Keratinocyte (primary cell): ENCODE measurements at regions not wholly inside any gene's neighbourhood (a gene's known extent, or its start where the extent isn't known, plus 50 kb on each side); places are given as distances from the start of the nearest gene placed in this dataset.

ENCODE experiments used
- DNase-seq: peaks from one replicate; pipeline ENCODE4 v3.0.0-alpha.2; 2011; ENCODE audit warnings: low read depth, missing footprints, low spot score
- FAIRE-seq: peaks from 2 replicates; lab custom pipeline; 2011; peaks lifted over from hg19 to GRCh38; lab: Jason Lieb, UNC
- H2AFZ ChIP-seq: 2 replicates; pipeline ENCODE4 v1.6.0; 2012; ENCODE audit warnings: low read length, control low read depth, inconsistent platforms; ENCODE audit not compliant: control insufficient read depth
- H3K27ac ChIP-seq: 2 replicates; pipeline ENCODE4 v1.5.1; 2011; ENCODE audit warnings: low read length; ENCODE audit not compliant: control insufficient read depth, insufficient read depth
- H3K27me3 ChIP-seq: 3 replicates; pipeline ENCODE4 v1.6.0; 2011; ENCODE audit warnings: low read length; ENCODE audit not compliant: control insufficient read depth, insufficient read depth; ENCODE audit errors: extremely low read depth
- H3K36me3 ChIP-seq, 2 experiments: 2 replicates in 1 of 2; 3 replicates in 1 of 2; pipeline ENCODE4 v1.5.1; 2011; ENCODE audit warnings: low read length in 2 of 2, mild to moderate bottlenecking in 1 of 2; ENCODE audit not compliant: control insufficient read depth in 2 of 2, insufficient read depth in 2 of 2; ENCODE audit errors: extremely low read depth in 1 of 2
- H3K4me1 ChIP-seq: 3 replicates; pipeline ENCODE4 v1.5.1; 2011; ENCODE audit warnings: low read length; ENCODE audit not compliant: control insufficient read depth, insufficient read depth; ENCODE audit errors: extremely low read depth
- H3K4me2 ChIP-seq: 3 replicates; pipeline ENCODE4 v1.6.0; 2011; ENCODE audit warnings: low read depth, low read length; ENCODE audit not compliant: control insufficient read depth, insufficient read depth; ENCODE audit errors: extremely low read depth
- H3K4me3 ChIP-seq, 3 experiments: fragments of 200-600 bp in 1 of 3; sonication (generic) in 1 of 3; 2 replicates in 2 of 3; 3 replicates in 1 of 3; pipeline ENCODE4 v1.5.1; 2011 to 2016; ENCODE audit warnings: low read length in 3 of 3, mild to moderate bottlenecking in 3 of 3, control low read depth in 2 of 3, inconsistent platforms in 1 of 3, low read depth in 1 of 3, mixed read lengths in 1 of 3, mixed run types in 1 of 3, moderate library complexity in 1 of 3; ENCODE audit not compliant: control insufficient read depth in 2 of 3, insufficient read depth in 2 of 3; ENCODE audit errors: extremely low read depth in 1 of 3
- H3K79me2 ChIP-seq: 2 replicates; pipeline ENCODE4 v1.6.0; 2012; ENCODE audit warnings: low read length; ENCODE audit not compliant: control insufficient read depth, insufficient read depth
- H3K9ac ChIP-seq: 3 replicates; pipeline ENCODE4 v1.6.0; 2011; ENCODE audit warnings: low read length; ENCODE audit not compliant: control insufficient read depth, insufficient read depth; ENCODE audit errors: extremely low read depth
- H3K9me1 ChIP-seq: 3 replicates; pipeline ENCODE4 v1.6.0; 2011; ENCODE audit warnings: low read length; ENCODE audit not compliant: control insufficient read depth, insufficient read depth; ENCODE audit errors: extremely low read depth
- H3K9me3 ChIP-seq: 2 replicates; pipeline ENCODE4 v1.5.1; 2012; ENCODE audit warnings: low read depth, low read length; ENCODE audit not compliant: control insufficient read depth
- H4K20me1 ChIP-seq: 3 replicates; pipeline ENCODE4 v1.6.0; 2011; ENCODE audit warnings: low read length; ENCODE audit not compliant: control insufficient read depth, insufficient read depth; ENCODE audit errors: extremely low read depth
- EZH2 ChIP-seq: IDR thresholded peaks from one replicate; pipeline ENCODE4 v1.6.1; 2012; ENCODE audit warnings: inconsistent platforms, mild to moderate bottlenecking, low read length, moderate library complexity
- dilution Hi-C: fragments of 300-500 bp; cut with MboI; formaldehyde crosslinking; loops from one replicate; pipeline ENCODE4 v1.7.0; 2020; ENCODE audit warnings: low sequenced_read_pairs; ENCODE audit not compliant: extremely low pct_ligation_motif_present
- TF ChIP-seq, protein P1 (sequence below), 3 experiments: IDR thresholded peaks in 1 of 3; conservative IDR thresholded peaks in 1 of 3; optimal IDR thresholded peaks in 1 of 3; 2 replicates in 2 of 3; 3 replicates in 1 of 3; pipeline versions ENCODE3 to v1.5.1; 2011; ENCODE audit warnings: low read length in 3 of 3, mild to moderate bottlenecking in 3 of 3, moderate library complexity in 2 of 3, control low read depth in 1 of 3, inconsistent platforms in 1 of 3; ENCODE audit not compliant: insufficient read depth in 2 of 3; ENCODE audit errors: extremely low read depth in 1 of 3

DNA sequence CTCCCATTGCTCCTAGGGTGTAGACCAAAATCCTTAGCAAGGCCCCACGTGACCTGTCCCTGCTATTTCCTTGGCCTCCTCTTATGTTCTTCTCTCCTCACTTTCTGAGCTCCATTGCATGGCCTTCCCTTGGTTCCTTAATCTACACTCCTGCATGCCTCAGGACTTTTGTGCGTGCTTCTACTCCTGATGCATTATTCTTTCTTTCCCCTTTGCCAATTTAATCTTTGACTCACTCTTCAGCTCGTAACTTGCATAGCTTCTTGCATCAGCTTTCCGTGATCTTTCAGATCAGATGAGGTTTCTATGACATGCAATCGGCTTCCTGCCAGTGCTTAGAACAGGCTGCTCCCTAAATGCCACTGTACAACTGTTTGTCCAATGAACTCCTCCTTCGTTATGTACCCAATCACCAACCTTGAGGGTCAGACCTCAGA lies 261.6 kb upstream of the CADM1 start:
- DNase-seq (peak; percentile 48), FAIRE-seq (peak; percentile 96)
- H4K20me1 ChIP-seq, result no peaks in the 10 kb centered on the region
- no peak overlapping the region for H3K4me3 ChIP-seq
- H3K9me3 ChIP-seq, result no peaks in the 10 kb centered on the region
- H3K27me3 ChIP-seq, result no peaks in the 10 kb centered on the region
- peak overlapping the region; percentile 43 for H3K4me2 ChIP-seq
- H3K36me3 ChIP-seq, result no peaks in the 10 kb centered on the region
- H3K27ac ChIP-seq, result peak overlapping the region; percentile 59
- H3K79me2 ChIP-seq, result no peaks in the 10 kb centered on the region
- H3K9me1 ChIP-seq, result no peaks in the 10 kb centered on the region
- dilution Hi-C loops, result no loop called here
- TF ChIP-seq EZH2, result no peak
- TF ChIP-seq, protein P1, sequence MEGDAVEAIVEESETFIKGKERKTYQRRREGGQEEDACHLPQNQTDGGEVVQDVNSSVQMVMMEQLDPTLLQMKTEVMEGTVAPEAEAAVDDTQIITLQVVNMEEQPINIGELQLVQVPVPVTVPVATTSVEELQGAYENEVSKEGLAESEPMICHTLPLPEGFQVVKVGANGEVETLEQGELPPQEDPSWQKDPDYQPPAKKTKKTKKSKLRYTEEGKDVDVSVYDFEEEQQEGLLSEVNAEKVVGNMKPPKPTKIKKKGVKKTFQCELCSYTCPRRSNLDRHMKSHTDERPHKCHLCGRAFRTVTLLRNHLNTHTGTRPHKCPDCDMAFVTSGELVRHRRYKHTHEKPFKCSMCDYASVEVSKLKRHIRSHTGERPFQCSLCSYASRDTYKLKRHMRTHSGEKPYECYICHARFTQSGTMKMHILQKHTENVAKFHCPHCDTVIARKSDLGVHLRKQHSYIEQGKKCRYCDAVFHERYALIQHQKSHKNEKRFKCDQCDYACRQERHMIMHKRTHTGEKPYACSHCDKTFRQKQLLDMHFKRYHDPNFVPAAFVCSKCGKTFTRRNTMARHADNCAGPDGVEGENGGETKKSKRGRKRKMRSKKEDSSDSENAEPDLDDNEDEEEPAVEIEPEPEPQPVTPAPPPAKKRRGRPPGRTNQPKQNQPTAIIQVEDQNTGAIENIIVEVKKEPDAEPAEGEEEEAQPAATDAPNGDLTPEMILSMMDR (optimal IDR thresholded peaks at IDR 0.05 in 1 of 3, IDR thresholded peaks at IDR 0.05 in 1 of 3, conservative IDR thresholded peaks at IDR 0.05 in 1 of 3; ENCODE audit: extremely low read depth in 1 of 3, insufficient read depth in 2 of 3, low read length in 3 of 3), result no peak
- H3K4me1 ChIP-seq, result peaks cover 27% of the 10 kb centered on the region
- H2AFZ ChIP-seq, result peak overlapping the region; percentile 11
- H3K9ac ChIP-seq, result no peak overlapping the region

DNA sequence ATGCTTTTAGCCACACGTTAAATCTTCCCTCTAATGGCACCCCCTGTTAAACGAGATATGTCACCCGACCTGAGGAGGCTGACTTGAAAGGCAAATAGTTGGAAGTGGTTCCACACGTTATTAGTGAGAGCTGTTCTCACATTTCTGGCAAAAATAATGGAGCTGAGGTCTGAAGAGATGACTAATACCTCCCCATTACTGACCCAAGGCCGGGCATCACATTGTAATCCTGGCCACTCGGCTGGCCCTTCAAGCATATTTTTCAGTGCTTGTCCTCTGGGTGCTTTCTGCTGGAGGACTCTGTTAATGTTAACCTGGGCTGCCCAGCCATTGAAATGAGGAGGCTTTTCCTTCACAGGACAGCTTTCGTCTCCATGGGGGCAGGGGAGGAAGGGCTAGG lies 260.0 kb upstream of the CADM1 start:
- Histone ChIP-seq H3K4me1 (peaks cover 32% of the 10 kb centered on the region), H3K9me3 (no peaks in the 10 kb centered on the region), H3K79me2 (no peaks in the 10 kb centered on the region), H3K27me3 (peaks cover 4% of the 10 kb centered on the region), H3K4me2 (no peak overlapping the region), H3K27ac (no peak overlapping the region), H3K9me1 (no peaks in the 10 kb centered on the region), H2AFZ (no peak overlapping the region), H3K9ac (no peak overlapping the region), H3K4me3 (no peak overlapping the region), H3K36me3 (no peaks in the 10 kb centered on the region), H4K20me1 (no peaks in the 10 kb centered on the region)
- FAIRE-seq (no peak), DNase-seq (no peak)
- no peak for TF ChIP-seq EZH2
- TF ChIP-seq, protein P1 (optimal IDR thresholded peaks at IDR 0.05 in 1 of 3, IDR thresholded peaks at IDR 0.05 in 1 of 3, conservative IDR thresholded peaks at IDR 0.05 in 1 of 3; ENCODE audit: extremely low read depth in 1 of 3, insufficient read depth in 2 of 3, low read length in 3 of 3), result no peak
- dilution Hi-C loops, result no loop called here
